ENCODE measurements at regions not wholly inside any gene's neighbourhood (a gene's known extent, or its start where the extent isn't known, plus 50 kb on each side); places are given as distances from the start of the nearest gene placed in this dataset.

DNA sequence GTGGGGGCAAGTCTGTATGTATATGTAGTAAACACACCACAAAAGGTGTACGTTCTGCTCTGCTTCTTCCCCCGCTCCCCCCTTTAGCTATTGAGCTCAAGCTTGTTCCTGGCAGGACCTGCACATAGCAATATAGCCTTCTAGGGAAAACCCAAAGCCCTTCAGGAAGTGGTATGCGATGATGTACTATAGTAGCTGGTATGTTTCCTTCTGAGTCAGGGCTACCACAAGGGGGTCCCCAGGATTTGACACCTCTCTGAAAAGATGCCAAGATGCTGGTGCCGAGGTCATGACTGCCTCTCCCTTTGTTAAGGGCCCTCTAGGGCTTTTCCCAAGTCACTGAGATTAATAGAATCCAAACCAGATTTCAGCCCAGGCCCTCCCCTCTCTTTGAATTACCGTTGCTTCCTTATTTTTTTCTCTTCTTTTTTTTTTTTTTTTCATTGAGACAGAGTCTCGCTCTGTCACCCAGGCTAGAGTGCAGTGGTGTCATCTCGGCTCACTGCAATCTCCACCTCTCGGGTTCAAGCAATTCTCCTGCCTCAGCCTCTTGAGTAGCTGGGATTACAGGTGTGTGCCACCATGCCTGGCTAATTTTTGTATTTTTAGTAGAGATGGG, 268.4 kb downstream of the ETS1 start (continued):
- TF ChIP-seq, protein P1, sequence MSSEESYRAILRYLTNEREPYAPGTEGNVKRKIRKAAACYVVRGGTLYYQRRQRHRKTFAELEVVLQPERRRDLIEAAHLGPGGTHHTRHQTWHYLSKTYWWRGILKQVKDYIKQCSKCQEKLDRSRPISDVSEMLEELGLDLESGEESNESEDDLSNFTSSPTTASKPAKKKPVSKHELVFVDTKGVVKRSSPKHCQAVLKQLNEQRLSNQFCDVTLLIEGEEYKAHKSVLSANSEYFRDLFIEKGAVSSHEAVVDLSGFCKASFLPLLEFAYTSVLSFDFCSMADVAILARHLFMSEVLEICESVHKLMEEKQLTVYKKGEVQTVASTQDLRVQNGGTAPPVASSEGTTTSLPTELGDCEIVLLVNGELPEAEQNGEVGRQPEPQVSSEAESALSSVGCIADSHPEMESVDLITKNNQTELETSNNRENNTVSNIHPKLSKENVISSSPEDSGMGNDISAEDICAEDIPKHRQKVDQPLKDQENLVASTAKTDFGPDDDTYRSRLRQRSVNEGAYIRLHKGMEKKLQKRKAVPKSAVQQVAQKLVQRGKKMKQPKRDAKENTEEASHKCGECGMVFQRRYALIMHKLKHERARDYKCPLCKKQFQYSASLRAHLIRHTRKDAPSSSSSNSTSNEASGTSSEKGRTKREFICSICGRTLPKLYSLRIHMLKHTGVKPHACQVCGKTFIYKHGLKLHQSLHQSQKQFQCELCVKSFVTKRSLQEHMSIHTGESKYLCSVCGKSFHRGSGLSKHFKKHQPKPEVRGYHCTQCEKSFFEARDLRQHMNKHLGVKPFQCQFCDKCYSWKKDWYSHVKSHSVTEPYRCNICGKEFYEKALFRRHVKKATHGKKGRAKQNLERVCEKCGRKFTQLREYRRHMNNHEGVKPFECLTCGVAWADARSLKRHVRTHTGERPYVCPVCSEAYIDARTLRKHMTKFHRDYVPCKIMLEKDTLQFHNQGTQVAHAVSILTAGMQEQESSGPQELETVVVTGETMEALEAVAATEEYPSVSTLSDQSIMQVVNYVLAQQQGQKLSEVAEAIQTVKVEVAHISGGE (CRISPR knock-in tag; IDR thresholded peaks at IDR 0.05): no peak
- TF ChIP-seq SMC3 (IDR thresholded peaks at IDR 0.05; ENCODE audit: borderline replicate concordance, low read length) (no peak), POLR2AphosphoS2 (IDR thresholded peaks at IDR 0.05; ENCODE audit: low read depth, low read length) (no peak), CHD4 (IDR thresholded peaks at IDR 0.05) (no peak), SKIL (IDR thresholded peaks at IDR 0.05; ENCODE audit: low read depth, poor library complexity, severe bottlenecking) (peak; percentile 90), MLLT1 (IDR thresholded peaks at IDR 0.05) (0 out of 2 replicates have a peak, but pooled peaks have one; percentile 66), ZSCAN29 (IDR thresholded peaks at IDR 0.05) (no peak), HDAC2 (IDR thresholded peaks at IDR 0.05) (no peak), ZNF207 (IDR thresholded peaks at IDR 0.05; ENCODE audit: borderline replicate concordance) (peak; percentile 45; the same call in 1 of the 2 replicates), BACH1 (IDR thresholded peaks at IDR 0.05; ENCODE audit: borderline replicate concordance) (peak; percentile 81; the same call in 1 of the 2 replicates), IRF4 (IDR thresholded peaks at IDR 0.05; ENCODE audit: low read depth, low read length) (peak; percentile 94), DPF2 (IDR thresholded peaks at IDR 0.05) (peak; percentile 93), IKZF1 (conservative IDR thresholded peaks at IDR 0.05) (peak; percentile 96), SP1 (IDR thresholded peaks at IDR 0.05; ENCODE audit: low read depth, low read length) (peak; percentile 77), CBX5 (IDR thresholded peaks at IDR 0.05; ENCODE audit: low read depth) (0 out of 2 replicates have a peak, but pooled peaks have one; percentile 42)
- TF ChIP-seq, protein P2, sequence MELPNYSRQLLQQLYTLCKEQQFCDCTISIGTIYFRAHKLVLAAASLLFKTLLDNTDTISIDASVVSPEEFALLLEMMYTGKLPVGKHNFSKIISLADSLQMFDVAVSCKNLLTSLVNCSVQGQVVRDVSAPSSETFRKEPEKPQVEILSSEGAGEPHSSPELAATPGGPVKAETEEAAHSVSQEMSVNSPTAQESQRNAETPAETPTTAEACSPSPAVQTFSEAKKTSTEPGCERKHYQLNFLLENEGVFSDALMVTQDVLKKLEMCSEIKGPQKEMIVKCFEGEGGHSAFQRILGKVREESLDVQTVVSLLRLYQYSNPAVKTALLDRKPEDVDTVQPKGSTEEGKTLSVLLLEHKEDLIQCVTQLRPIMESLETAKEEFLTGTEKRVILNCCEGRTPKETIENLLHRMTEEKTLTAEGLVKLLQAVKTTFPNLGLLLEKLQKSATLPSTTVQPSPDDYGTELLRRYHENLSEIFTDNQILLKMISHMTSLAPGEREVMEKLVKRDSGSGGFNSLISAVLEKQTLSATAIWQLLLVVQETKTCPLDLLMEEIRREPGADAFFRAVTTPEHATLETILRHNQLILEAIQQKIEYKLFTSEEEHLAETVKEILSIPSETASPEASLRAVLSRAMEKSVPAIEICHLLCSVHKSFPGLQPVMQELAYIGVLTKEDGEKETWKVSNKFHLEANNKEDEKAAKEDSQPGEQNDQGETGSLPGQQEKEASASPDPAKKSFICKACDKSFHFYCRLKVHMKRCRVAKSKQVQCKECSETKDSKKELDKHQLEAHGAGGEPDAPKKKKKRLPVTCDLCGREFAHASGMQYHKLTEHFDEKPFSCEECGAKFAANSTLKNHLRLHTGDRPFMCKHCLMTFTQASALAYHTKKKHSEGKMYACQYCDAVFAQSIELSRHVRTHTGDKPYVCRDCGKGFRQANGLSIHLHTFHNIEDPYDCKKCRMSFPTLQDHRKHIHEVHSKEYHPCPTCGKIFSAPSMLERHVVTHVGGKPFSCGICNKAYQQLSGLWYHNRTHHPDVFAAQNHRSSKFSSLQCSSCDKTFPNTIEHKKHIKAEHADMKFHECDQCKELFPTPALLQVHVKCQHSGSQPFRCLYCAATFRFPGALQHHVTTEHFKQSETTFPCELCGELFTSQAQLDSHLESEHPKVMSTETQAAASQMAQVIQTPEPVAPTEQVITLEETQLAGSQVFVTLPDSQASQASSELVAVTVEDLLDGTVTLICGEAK (IDR thresholded peaks at IDR 0.05; ENCODE audit: borderline replicate concordance): no peak; the same call in 1 of the 2 replicates
- TF ChIP-seq, protein P3, sequence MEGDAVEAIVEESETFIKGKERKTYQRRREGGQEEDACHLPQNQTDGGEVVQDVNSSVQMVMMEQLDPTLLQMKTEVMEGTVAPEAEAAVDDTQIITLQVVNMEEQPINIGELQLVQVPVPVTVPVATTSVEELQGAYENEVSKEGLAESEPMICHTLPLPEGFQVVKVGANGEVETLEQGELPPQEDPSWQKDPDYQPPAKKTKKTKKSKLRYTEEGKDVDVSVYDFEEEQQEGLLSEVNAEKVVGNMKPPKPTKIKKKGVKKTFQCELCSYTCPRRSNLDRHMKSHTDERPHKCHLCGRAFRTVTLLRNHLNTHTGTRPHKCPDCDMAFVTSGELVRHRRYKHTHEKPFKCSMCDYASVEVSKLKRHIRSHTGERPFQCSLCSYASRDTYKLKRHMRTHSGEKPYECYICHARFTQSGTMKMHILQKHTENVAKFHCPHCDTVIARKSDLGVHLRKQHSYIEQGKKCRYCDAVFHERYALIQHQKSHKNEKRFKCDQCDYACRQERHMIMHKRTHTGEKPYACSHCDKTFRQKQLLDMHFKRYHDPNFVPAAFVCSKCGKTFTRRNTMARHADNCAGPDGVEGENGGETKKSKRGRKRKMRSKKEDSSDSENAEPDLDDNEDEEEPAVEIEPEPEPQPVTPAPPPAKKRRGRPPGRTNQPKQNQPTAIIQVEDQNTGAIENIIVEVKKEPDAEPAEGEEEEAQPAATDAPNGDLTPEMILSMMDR (IDR thresholded peaks at IDR 0.05 in 2 of 3, conservative IDR thresholded peaks at IDR 0.05 in 1 of 3; ENCODE audit: control insufficient read depth in 2 of 3, extremely low read depth in 1 of 3, insufficient read depth in 1 of 3, low read depth in 3 of 3, low read length in 3 of 3): no peak

Data from GM12878 (cell line).